ENCODE measurements at regions not wholly inside any gene's neighbourhood (a gene's known extent, or its start where the extent isn't known, plus 50 kb on each side); places are given as distances from the start of the nearest gene placed in this dataset.
"Not testable (repeated sequence)": the region's sequence is repeated elsewhere in the genome, so short reads cannot be mapped to it uniquely, and the experiment has no call there.

GRCh38 chr12:11446372-11446771 is 51.0 kb upstream of the PRB2 start:
- no peak for DNase-seq

GRCh38 chr12:11457996-11458645 is 62.8 kb upstream of the PRB2 start:
- no peak for DNase-seq

- no peak for DNase-seq
Observed at GRCh38 chr12:11460343-11461023, 65.1 kb upstream of the PRB2 start.

- no peak for DNase-seq
Observed at GRCh38 chr12:11461433-11461832, 66.1 kb upstream of the PRB2 start.

GRCh38 chr12:11477110-11477509 is 81.7 kb upstream of the PRB2 start:
- DNase-seq: no peak

GRCh38 chr12:11482955-11483354 is 87.6 kb upstream of the PRB2 start:
- no peak for DNase-seq

GRCh38 chr12:11486623-11487444 is 91.5 kb upstream of the PRB2 start:
- peak; percentile 86 for DNase-seq

GRCh38 chr12:11496157-11496851 is 100.9 kb upstream of the PRB2 start:
- DNase-seq: no peak

GRCh38 chr12:11497438-11497837 is 102.1 kb upstream of the PRB2 start:
- no peak for DNase-seq

- no peak for DNase-seq
Observed at GRCh38 chr12:11497995-11498394, 102.6 kb upstream of the PRB2 start.

GRCh38 chr12:11498574-11498973 is 103.2 kb upstream of the PRB2 start:
- not testable (repeated sequence) for DNase-seq

GRCh38 chr12:11499806-11500187 is 104.4 kb upstream of the PRB2 start:
- no peak for DNase-seq

GRCh38 chr12:11500188-11500860 is 105.0 kb upstream of the PRB2 start:
- peak; percentile 64 for DNase-seq

GRCh38 chr12:11500861-11501230 is 105.5 kb upstream of the PRB2 start:
- DNase-seq: no peak

- DNase-seq: no peak
Observed at GRCh38 chr12:11508699-11509098, 113.3 kb upstream of the PRB2 start.

- DNase-seq: no peak
Observed at GRCh38 chr12:11509326-11509725, 114.0 kb upstream of the PRB2 start.

- no peak for DNase-seq
Observed at GRCh38 chr12:11510671-11511070, 115.3 kb upstream of the PRB2 start.

GRCh38 chr12:11513288-11513687 is 117.9 kb upstream of the PRB2 start:
- DNase-seq: no peak

- no peak for DNase-seq
Observed at GRCh38 chr12:11517080-11517479, 121.7 kb upstream of the PRB2 start.

GRCh38 chr12:11524446-11524845 is 125.0 kb upstream of the ETV6 start:
- no peak for DNase-seq

- DNase-seq: no peak
Observed at GRCh38 chr12:11534064-11534463, 115.4 kb upstream of the ETV6 start.

GRCh38 chr12:11535127-11535526 is 114.3 kb upstream of the ETV6 start:
- DNase-seq: no peak

GRCh38 chr12:11539156-11539555 is 110.3 kb upstream of the ETV6 start:
- DNase-seq: no peak
